Breast epithelium (tissue), 4 donors: ENCODE measurements at regions not wholly inside any gene's neighbourhood (a gene's known extent, or its start where the extent isn't known, plus 50 kb on each side); places are given as distances from the start of the nearest gene placed in this dataset.

Source experiments
- DNase-seq, 2 donors: peaks; one replicate each; pipeline ENCODE4 v3.0.0-alpha.2; 2019; ENCODE audit warnings: low spot score in 2 of 2
- H3K27ac ChIP-seq, 2 donors: fragments of 200-600 bp; sonication (generic) in 1 of 2; one replicate each; pipeline ENCODE4 v1.5.1; 2016 to 2019; ENCODE audit warnings: mild to moderate bottlenecking in 1 of 2
- H3K27me3 ChIP-seq, 2 donors: fragments of 200-600 bp; sonication (generic) in 1 of 2; one replicate each; pipeline versions ENCODE4 v1.5.1 to v1.6.0; 2017 to 2019; ENCODE audit warnings: control low read depth in 1 of 2, mild to moderate bottlenecking in 1 of 2
- H3K36me3 ChIP-seq: fragments of 200-600 bp; one replicate; pipeline ENCODE4 v1.5.1; 2019
- H3K4me1 ChIP-seq, 2 donors: fragments of 200-600 bp; sonication (generic); one replicate each; pipeline ENCODE4 v1.5.1; 2016 to 2019; ENCODE audit warnings: control low read depth in 1 of 2
- H3K4me3 ChIP-seq, 3 donors: fragments of 200-600 bp; sonication (generic); 1 replicate in 2 of 3; 2 replicates in 1 of 3; pipeline ENCODE4 v1.5.1; 2016 to 2019; ENCODE audit warnings: mild to moderate bottlenecking in 3 of 3, moderate library complexity in 2 of 3
- H3K9me3 ChIP-seq, 2 donors: fragments of 200-600 bp; sonication (generic) in 1 of 2; one replicate each; pipeline ENCODE4 v1.5.1; 2016 to 2019; ENCODE audit warnings: control low read depth in 1 of 2
- CTCF ChIP-seq, 3 donors: fragments of 450-650 bp; IDR thresholded peaks; one replicate each; pipeline ENCODE4 v1.5.1; 2016 to 2017; ENCODE audit warnings: antibody characterized with exemption in 3 of 3, mild to moderate bottlenecking in 3 of 3, moderate library complexity in 3 of 3
- POLR2A ChIP-seq: fragments of 450-650 bp; IDR thresholded peaks from one replicate; pipeline ENCODE4 v1.6.1; 2016; ENCODE audit warnings: antibody characterized with exemption, mild to moderate bottlenecking, moderate library complexity
- POLR2AphosphoS5 ChIP-seq, 3 donors: sonication (generic); formaldehyde crosslinking; IDR thresholded peaks; one replicate each; pipeline ENCODE4 v1.6.1; 2017; ENCODE audit warnings: antibody characterized with exemption in 3 of 3
- intact Hi-C: fragments of 100-400 bp; cut with DNase I; formaldehyde crosslinking; loops from one replicate; pipeline ENCODE4 v1.15.1; 2023; ENCODE audit warnings: low total_unique reads

- Histone ChIP-seq H3K27me3 (no peaks in the 10 kb centered on the region), H3K4me1 (no peaks in the 10 kb centered on the region), H3K36me3 (no peaks in the 10 kb centered on the region), H3K27ac (no peak overlapping the region), H3K9me3 (no peaks in the 10 kb centered on the region), H3K4me3 (no peak overlapping the region)
- TF ChIP-seq POLR2A = no peak
- no peak for TF ChIP-seq CTCF (IDR thresholded peaks at IDR 0.05)
- no peak for TF ChIP-seq POLR2AphosphoS5 (IDR thresholded peaks at IDR 0.05)
- intact Hi-C loops = no loop called here
- DNase-seq = no peak
Measured at GRCh38 chr2:8087480-8087840, 594.4 kb upstream of the ID2 start.

GRCh38 chr2:8088810-8089209 is 593.0 kb upstream of the ID2 start:
- Histone ChIP-seq H3K27ac (no peak overlapping the region), H3K27me3 (no peaks in the 10 kb centered on the region), H3K4me3 (no peak overlapping the region), H3K36me3 (no peaks in the 10 kb centered on the region), H3K9me3 (no peaks in the 10 kb centered on the region), H3K4me1 (no peaks in the 10 kb centered on the region)
- DNase-seq = no peak
- intact Hi-C loops = no loop called here
- TF ChIP-seq POLR2AphosphoS5 (IDR thresholded peaks at IDR 0.05) (no peak), CTCF (IDR thresholded peaks at IDR 0.05) (no peak), POLR2A (no peak)

- H3K27me3 ChIP-seq = no peaks in the 10 kb centered on the region
- intact Hi-C loops = no loop called here
- H3K4me3 ChIP-seq = no peak overlapping the region
- no peaks in the 10 kb centered on the region for H3K9me3 ChIP-seq
- DNase-seq = no peak
- no peaks in the 10 kb centered on the region for H3K4me1 ChIP-seq
- TF ChIP-seq CTCF (IDR thresholded peaks at IDR 0.05) (no peak), POLR2AphosphoS5 (IDR thresholded peaks at IDR 0.05) (no peak), POLR2A (no peak)
- H3K36me3 ChIP-seq = no peaks in the 10 kb centered on the region
- H3K27ac ChIP-seq = no peak overlapping the region
Measured at GRCh38 chr2:8089596-8089995, 592.3 kb upstream of the ID2 start.

- Histone ChIP-seq H3K4me1 (no peaks in the 10 kb centered on the region), H3K27me3 (no peaks in the 10 kb centered on the region), H3K9me3 (no peaks in the 10 kb centered on the region), H3K36me3 (no peaks in the 10 kb centered on the region), H3K4me3 (no peak overlapping the region), H3K27ac (no peak overlapping the region)
- DNase-seq = peak; percentile 23 to 54
- peak in 1 of 3 donors; percentile 66 for TF ChIP-seq POLR2AphosphoS5 (IDR thresholded peaks at IDR 0.05)
- no peak for TF ChIP-seq CTCF (IDR thresholded peaks at IDR 0.05)
- intact Hi-C loops = no loop called here
Measured at GRCh38 chr2:8090748-8091700, 590.8 kb upstream of the ID2 start.

GRCh38 chr2:8094526-8094925 is 587.3 kb upstream of the ID2 start:
- no peak for DNase-seq
- intact Hi-C loops = no loop called here
- Histone ChIP-seq H3K4me1 (no peaks in the 10 kb centered on the region), H3K9me3 (no peaks in the 10 kb centered on the region), H3K27me3 (no peaks in the 10 kb centered on the region), H3K4me3 (no peak overlapping the region), H3K27ac (no peak overlapping the region), H3K36me3 (no peaks in the 10 kb centered on the region)
- no peak for TF ChIP-seq POLR2A
- no peak for TF ChIP-seq POLR2AphosphoS5 (IDR thresholded peaks at IDR 0.05)
- TF ChIP-seq CTCF (IDR thresholded peaks at IDR 0.05) = no peak
